ENCODE measurements at regions not wholly inside any gene's neighbourhood (a gene's known extent, or its start where the extent isn't known, plus 50 kb on each side); places are given as distances from the start of the nearest gene placed in this dataset.

- TF ChIP-seq, protein P1, sequence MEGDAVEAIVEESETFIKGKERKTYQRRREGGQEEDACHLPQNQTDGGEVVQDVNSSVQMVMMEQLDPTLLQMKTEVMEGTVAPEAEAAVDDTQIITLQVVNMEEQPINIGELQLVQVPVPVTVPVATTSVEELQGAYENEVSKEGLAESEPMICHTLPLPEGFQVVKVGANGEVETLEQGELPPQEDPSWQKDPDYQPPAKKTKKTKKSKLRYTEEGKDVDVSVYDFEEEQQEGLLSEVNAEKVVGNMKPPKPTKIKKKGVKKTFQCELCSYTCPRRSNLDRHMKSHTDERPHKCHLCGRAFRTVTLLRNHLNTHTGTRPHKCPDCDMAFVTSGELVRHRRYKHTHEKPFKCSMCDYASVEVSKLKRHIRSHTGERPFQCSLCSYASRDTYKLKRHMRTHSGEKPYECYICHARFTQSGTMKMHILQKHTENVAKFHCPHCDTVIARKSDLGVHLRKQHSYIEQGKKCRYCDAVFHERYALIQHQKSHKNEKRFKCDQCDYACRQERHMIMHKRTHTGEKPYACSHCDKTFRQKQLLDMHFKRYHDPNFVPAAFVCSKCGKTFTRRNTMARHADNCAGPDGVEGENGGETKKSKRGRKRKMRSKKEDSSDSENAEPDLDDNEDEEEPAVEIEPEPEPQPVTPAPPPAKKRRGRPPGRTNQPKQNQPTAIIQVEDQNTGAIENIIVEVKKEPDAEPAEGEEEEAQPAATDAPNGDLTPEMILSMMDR (IDR thresholded peaks at IDR 0.05), result no peak
- TF ChIP-seq POLR2A (IDR thresholded peaks at IDR 0.05), result no peak
These were observed 166.7 kb upstream of the TSHZ3 start for GRCh38 chr19:31515931-31516330.
